CD1c-positive myeloid dendritic cell (primary cell): ENCODE measurements at regions not wholly inside any gene's neighbourhood (a gene's known extent, or its start where the extent isn't known, plus 50 kb on each side); places are given as distances from the start of the nearest gene placed in this dataset.
A peak's percentile ranks its signal among the peaks of the same experiment; 100 is the strongest.
"Not testable (repeated sequence)": the region's sequence is repeated elsewhere in the genome, so short reads cannot be mapped to it uniquely, and the experiment has no call there.

ENCODE experiments used
- DNase-seq: peaks from one replicate; pipeline ENCODE4 v3.0.0-alpha.2; 2016; ENCODE audit errors: extremely low spot score

- no peak for DNase-seq
Measured at GRCh38 chr3:157920822-157921700, 185.2 kb downstream of the SHOX2 start.

GRCh38 chr3:157919319-157919887, 186.8 kb downstream of the SHOX2 start:
- no peak for DNase-seq

DNA sequence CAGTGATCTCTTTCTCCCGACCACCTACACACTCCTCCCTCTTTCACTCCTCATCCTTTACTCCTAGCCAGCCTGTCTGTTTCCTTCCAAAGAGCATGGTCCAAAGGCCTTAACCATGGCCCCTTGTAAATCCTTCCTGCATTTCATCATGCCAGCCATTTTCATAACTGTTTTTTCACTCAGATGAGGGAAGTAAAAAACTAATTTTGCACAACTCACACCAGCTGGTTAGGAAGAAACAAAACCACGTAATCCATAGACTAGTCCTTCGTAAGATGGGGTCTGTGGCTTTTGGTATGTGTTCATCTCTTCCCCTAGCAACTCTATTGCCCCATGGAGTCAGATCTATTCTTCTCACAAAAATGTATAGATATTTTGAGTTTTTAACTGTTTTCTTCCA, 187.8 kb downstream of the SHOX2 start:
- DNase-seq, result no peak

- no peak for DNase-seq
Measured at GRCh38 chr3:157916672-157917071, 189.5 kb downstream of the SHOX2 start.

- no peak for DNase-seq
Measured at GRCh38 chr3:157914882-157915281, 191.3 kb downstream of the SHOX2 start.

- no peak for DNase-seq
Measured at GRCh38 chr3:157913741-157914150, 192.5 kb downstream of the SHOX2 start.

DNA sequence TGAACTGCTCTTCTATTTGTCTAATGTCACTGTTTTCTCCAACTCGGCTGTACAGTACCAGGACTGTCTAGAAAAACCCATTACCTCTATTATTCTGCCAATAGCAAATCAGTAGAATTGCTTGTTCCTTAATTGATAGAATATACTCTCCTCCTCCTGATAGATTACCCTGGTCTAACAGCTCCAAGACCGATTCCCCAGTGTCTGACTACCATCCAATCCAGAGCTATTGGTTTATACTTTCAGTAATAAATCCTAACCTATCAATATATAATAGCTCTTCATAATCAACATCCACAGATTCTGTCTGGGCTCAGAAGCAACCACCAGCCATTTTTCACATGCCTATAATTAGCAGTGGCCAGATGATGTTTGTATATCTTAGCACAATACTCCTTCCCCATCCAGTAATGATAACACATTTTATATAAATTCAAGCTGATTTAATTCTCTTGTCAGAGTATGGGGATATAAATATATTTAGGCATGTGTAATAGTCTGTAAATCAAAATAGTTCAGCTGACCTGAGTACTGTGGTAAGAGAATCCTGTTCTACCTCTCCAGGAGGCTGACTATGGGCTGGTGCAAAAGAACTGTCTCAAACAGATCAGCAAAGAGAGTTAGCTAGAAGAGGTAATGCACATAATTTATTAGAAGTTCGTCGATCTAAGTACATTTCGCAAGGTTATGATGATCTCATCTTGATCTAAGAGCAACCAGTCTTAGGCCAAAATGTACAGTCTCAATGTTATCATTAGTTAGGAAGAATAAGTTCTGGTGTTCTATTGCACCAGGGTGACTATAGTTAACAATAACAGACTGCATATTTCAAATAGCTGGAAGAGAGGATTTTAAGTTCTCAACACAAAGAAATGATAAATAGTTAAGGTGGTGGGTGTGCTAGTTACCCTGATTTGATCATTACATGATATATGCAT, 193.4 kb downstream of the SHOX2 start:
- no peak for DNase-seq

DNA sequence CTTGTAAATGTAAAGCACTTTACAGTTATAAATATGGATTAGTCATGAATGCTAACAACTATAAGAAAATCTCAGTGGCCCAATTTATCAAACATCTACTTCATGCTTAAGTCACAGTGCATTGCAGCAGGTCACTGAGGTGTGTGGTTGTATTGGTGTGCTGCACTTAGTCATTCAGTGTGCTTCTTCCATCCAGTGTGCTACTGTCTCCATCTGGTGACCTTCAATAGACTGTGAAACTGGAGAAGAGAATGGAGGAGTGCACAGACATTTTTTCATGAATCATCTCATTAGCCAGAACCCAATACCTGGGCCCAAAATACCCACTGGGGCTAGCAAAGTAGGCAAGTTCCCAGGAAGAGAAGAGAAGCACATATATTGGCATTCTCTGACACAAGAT, 199.6 kb downstream of the SHOX2 start:
- DNase-seq, result no peak

DNA sequence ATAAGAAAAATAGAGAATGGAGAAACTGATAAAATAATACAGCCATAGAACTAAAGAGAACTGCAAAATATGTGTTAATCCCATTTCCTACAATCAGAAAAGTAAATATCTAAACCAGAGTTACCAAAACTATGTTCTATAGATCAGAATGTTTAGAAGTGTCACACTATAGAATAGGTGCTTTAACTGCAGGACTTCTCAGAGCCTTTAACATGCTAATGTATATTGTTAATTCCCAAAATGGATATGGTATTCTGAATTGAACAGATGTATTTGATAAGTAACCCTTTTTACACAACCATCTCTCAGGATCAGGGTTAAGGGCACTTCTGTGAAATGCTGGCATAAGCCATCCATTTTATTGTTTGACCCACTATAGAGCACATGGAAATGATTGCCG, 200.3 kb downstream of the SHOX2 start:
- DNase-seq, result no peak

DNA sequence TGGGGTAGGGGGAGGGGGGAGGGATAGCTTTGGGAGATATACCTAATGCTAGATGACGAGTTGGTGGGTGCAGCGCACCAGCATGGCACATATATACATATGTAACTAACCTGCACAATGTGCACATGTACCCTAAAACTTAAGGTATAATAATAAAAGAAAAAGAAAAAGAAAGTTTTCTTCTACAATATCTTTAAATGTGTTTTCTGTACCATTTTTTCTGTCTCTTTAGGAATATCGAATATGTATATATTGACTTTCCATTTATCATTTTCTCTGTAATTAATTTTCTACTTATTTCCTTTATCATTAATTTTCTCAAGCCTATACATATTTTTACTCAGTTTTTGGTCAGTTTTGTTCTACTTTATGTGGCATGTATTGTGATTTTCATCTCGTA, 203.5 kb downstream of the SHOX2 start:
- not testable (repeated sequence) for DNase-seq

DNA sequence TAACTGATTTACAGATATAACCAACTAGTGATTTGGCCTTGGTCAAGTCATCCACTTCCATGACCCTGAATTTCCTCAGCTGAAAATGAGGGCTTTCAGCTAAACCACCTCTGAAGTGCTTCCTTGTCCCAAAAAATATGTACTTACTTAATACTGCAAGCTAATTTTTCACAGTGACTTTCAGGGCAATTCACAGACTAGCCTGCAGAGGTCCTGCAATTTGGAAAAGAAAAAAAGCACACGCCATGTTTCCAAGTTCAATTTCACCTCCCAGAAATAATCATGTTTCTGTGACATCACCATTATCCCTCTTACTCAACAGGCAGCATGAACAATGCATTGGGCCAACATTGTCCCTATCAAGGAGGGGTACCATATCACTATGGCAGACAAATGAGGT, 218.2 kb downstream of the SHOX2 start:
- DNase-seq, result no peak

DNA sequence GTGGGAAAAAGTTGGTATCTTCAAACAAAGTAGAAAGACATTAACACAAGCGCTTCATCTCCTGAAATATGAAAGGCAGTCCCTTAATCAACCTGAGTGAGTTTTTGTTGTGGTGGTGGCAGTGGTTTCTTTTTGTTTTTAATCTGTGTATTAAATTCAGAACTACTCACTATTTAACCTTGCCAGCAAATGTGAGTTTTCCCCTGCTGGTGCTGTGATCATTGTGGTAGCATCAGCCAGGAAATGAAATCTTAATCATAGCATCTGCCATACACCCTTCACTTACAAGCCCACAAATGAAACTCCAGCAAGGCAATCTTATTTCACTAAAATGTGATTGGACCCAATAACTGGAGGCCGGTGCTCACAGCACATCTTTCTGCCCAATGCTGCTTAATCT, 229.7 kb downstream of the SHOX2 start:
- no peak for DNase-seq

DNA sequence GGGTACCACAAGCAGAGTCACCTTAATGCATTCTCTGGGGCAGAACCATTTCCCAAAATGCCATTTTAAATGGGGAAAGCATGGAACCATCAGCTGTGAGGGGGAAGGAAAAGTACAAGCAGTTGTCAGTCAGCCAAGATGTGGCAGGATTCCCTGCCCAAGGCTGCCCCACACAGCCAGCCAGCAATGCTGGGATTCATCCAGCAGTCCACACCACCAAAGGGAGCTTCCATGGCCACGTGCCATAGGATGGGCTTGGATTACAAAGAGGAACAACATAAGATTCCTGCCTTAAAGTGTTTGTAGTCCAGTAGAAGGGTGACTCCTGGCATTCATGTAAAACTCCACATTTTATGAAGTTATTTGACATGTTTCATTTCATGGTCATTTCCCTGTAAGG, 233.3 kb downstream of the SHOX2 start:
- DNase-seq, result no peak

DNA sequence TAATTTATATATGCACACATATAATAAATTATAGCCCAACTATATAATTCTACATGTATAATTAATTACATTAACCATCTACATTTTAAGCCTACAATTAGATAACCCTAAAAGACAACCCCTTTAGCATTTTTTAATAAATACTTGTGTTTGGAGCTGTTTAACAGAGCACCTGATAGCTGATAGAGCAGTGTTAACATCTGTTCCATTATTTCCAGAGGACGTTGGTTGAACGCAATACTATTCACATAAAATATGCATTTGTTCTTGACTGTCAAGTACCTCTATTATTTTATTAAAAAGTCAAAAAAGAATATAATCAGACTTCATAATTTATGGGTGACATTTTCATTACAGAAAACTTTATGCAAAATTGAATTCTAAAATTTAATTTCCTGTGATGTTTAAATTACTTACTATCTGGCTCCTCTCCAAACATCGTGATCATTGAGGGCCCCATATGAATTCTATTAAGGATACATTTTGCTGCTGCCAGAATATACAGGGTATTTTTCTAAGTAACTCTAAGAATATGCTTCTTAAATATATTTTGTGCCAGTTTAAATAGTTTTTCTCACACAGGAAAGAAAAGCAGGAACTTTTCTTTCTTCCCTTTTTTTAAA, 234.3 kb downstream of the SHOX2 start:
- no peak for DNase-seq

- no peak for DNase-seq
Measured at GRCh38 chr3:157871248-157871647, 235.0 kb downstream of the SHOX2 start.

- no peak for DNase-seq
Measured at GRCh38 chr3:157868946-157869345, 237.3 kb downstream of the SHOX2 start.

DNA sequence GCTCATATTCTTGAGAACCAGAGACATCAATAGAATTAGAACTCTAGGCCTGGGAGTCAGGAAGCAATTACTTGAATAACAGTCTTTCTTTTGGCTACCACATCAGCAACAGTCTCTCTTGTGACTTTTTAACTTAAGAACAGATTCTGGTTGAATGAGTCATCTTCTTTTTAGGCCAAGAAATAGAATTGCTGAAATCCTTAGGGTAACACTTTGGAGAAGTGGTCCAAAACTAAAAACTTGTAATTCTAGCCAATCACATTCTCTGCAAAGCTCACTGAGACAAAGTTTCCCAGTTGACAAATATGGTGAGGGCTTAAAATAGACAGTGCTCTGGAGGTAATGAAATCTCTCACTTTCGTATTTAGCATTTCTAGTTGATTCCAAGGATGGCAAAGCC, 238.0 kb downstream of the SHOX2 start:
- DNase-seq, result no peak

DNA sequence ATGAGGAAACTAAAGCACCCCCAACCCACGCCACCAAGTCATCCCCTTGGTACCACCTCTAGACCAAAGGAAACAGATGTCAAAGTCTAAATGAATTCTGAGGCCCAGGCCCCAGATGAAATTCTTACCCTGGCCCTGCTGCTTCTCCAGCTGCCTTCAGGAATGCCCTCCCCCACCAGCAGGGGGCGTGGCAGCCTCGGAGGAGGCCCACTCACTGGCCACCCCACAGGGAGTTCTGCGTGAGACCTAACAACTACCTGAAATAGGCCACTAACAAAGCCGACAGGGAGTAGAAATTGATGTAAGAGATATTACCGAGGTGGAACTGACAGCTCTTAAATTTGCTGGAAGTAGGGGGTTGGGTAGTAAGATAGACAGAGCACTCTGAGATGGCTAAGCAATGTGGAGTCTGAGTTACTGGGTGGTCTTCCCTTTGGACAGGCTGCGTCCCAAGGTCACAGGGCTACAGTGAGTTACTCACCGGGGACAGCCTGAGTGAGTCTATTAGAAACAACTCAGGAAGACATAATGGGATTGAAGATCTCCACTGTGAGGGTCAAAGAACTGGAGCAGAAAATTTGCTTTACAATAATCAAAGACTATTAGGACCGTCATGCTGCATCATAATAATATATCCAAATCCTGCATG, 240.7 kb downstream of the SHOX2 start:
- peak; percentile 59 for DNase-seq

- no peak for DNase-seq
Measured at GRCh38 chr3:157861076-157861765, 245.0 kb downstream of the SHOX2 start.

DNA sequence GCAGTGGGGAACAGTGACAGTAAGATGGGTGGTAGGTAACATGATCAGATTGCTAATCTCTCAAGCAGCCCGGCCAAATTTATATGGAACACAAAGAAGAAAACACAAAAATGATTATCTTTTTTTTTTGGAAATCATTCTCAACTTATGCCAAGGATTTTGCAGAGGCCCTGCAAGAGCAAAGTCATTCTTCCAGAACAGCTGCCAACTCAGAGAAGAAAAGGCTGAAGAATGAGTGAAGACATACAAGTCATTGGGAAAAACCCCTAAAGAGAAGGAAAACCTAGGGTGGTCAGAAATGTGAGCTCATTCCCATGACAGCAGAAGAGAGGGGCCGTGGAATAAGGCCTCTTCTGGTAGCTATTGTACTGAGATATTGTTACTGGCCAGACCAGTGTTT, 246.7 kb downstream of the SHOX2 start:
- DNase-seq, result no peak

DNA sequence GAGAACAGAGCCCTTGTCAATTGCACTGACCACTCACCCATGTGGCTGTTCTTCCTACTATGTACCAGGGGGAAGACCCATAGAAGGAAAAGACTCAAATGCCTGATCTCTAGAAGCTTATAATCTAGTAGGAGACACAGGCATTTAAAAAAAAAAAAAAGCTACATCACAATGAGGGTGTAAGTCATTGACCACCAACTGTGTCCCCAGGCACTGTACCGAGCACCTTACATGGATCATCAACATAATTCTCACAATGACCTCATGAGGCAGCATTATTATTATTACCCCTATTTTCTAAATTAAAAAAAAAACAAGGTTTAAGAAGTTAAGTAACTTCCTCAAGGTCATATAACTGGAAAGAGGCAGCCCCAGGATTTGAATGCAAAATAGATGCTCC, 247.4 kb downstream of the SHOX2 start:
- DNase-seq, result no peak
